Fibroblast of lung (primary cell): ENCODE measurements at regions not wholly inside any gene's neighbourhood (a gene's known extent, or its start where the extent isn't known, plus 50 kb on each side); places are given as distances from the start of the nearest gene placed in this dataset.

ENCODE experiments used
- EZH2 ChIP-seq: IDR thresholded peaks from 2 replicates; pipeline ENCODE4 v1.5.1; 2012; ENCODE audit warnings: low read length, control low read depth, mild to moderate bottlenecking; ENCODE audit errors: missing control alignments
- TF ChIP-seq, protein P1 (sequence below), 2 donors: IDR thresholded peaks in 1 of 2; conservative IDR thresholded peaks in 1 of 2; 1 replicate in 1 of 2; 2 replicates in 1 of 2; pipeline ENCODE4 v1.5.1; 2011 to 2012; ENCODE audit warnings: low read length in 2 of 2, control low read depth in 1 of 2, inconsistent platforms in 1 of 2, low read depth in 1 of 2, mild to moderate bottlenecking in 1 of 2

DNA sequence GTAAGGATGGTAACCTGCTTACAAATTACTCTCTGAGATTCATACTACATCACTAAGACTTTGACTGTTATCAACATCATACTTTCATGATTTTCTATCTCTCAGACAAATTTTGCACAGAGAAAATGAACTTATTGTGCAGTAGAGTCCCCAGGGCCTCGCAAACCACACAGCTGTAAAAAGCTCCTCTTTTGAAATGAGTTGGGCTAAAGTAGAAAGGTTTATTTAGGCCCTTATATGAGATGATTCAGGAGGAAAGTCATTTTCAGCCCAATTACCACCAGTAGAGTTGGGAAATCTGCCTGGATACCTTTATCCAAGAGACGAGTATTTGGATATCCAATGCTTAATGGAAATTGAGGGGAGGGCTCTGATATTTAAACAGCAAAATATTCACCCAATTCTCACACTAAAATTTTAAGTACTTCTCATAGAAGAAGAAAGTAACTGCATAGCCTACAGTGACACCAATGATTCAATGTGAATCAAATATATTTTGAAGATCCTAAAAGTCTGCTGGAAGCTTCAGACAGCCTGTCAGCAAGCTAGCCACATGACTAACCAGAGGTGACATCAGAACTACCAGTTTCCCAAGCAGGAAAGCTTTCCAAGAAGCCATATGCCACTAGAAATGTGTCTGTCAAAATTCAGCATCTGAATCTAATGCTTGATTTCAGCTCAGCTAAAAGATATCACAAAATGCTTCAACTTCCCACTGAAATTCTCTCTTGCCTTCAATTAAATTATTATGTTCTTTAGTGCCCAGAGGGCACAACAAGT, 190.1 kb upstream of the SYT1 start:
- TF ChIP-seq, protein P1, sequence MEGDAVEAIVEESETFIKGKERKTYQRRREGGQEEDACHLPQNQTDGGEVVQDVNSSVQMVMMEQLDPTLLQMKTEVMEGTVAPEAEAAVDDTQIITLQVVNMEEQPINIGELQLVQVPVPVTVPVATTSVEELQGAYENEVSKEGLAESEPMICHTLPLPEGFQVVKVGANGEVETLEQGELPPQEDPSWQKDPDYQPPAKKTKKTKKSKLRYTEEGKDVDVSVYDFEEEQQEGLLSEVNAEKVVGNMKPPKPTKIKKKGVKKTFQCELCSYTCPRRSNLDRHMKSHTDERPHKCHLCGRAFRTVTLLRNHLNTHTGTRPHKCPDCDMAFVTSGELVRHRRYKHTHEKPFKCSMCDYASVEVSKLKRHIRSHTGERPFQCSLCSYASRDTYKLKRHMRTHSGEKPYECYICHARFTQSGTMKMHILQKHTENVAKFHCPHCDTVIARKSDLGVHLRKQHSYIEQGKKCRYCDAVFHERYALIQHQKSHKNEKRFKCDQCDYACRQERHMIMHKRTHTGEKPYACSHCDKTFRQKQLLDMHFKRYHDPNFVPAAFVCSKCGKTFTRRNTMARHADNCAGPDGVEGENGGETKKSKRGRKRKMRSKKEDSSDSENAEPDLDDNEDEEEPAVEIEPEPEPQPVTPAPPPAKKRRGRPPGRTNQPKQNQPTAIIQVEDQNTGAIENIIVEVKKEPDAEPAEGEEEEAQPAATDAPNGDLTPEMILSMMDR (conservative IDR thresholded peaks at IDR 0.05 in 1 of 2, IDR thresholded peaks at IDR 0.05 in 1 of 2; ENCODE audit: low read depth in 1 of 2, low read length in 2 of 2) = no peak
- TF ChIP-seq EZH2 = no peak
